GM21381 (cell line): ENCODE measurements at regions not wholly inside any gene's neighbourhood (a gene's known extent, or its start where the extent isn't known, plus 50 kb on each side); places are given as distances from the start of the nearest gene placed in this dataset.
A peak's percentile ranks its signal among the peaks of the same experiment; 100 is the strongest.
"Not testable (repeated sequence)": the region's sequence is repeated elsewhere in the genome, so short reads cannot be mapped to it uniquely, and the experiment has no call there.

Experiments
- ATAC-seq: cut with Tn5 transposase; IDR thresholded peaks from one replicate; pipeline ENCODE4 v1.9.1; 2021; ENCODE audit warnings: mild to moderate bottlenecking, moderate library complexity; ENCODE audit not compliant: unreplicated experiment

DNA sequence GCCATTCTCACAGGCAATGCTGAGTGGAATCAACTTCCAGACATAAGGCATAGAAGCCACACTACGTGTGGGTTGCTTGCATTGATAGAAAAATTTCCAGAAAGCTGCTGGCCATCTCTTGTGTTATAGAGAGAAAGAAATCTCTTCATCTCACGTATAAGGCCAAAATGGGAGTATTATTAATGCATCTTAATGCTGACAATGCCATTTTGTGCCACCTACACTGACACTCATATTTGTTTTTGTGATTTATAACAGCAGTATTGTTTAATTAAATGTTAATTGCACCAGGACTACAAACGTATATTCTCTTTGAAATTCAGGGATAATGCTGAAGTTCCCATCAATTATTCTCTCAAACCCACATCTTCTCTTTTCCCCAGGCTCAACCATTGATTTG, 56.1 kb upstream of the TMEM132D start:
- ATAC-seq = no peak

DNA sequence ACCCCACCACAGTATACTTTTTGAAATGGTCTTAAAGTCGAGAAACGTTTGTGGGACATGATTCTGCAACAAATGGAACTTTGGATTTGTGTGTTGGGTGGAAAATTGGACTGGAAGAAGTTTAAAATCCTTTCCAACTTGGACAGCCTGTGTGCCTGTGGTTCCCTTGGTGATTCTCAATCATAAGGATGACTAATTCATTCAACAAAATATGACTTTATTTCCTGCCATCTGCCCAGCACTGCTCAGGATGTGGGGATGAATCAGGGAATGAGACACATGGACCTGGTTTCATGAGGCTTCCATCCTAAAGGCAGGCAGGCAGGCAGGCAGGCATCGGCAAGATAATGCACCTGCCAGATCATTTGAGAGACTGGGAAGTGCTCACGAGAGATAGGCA, 57.3 kb upstream of the TMEM132D start:
- ATAC-seq = no peak

DNA sequence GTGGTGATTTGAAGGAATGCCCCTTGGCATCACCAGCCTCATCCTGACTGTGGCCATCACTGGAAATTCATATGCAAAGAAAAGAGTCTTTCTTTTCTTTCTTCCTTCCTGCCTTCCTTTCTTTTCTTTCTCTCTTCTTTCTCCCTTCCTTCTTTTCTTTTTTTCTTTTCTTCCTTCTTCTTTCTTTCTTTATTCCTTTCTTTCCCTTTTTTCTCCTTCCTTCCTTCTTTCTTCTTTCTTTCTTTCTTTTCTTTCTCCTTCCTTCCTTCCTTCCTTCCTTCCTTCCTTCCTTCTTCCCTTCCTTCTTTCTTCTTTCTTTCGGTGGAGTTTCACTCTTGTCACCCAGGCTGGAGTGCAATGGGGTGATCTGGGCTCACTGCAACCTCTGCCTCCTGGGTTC, 58.0 kb upstream of the TMEM132D start:
- ATAC-seq = no peak

DNA sequence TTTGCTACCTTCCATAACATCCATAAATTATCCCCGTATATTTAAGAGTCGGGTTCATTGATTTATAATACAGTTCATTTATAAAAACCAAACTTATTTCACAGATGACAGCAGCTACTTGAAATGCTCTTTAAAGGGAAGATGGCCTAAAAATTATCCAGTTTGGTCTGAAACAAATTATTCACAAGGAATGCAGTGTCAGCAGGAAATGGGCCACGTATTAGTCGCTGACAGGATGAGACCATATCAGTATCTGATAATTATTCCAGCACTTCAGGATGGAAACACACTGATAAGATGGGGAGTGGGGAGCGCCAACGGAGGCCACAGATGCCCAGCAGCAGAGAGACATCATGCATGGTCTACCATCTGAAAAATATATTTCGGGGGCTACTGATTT, 60.5 kb upstream of the TMEM132D start:
- ATAC-seq = no peak

DNA sequence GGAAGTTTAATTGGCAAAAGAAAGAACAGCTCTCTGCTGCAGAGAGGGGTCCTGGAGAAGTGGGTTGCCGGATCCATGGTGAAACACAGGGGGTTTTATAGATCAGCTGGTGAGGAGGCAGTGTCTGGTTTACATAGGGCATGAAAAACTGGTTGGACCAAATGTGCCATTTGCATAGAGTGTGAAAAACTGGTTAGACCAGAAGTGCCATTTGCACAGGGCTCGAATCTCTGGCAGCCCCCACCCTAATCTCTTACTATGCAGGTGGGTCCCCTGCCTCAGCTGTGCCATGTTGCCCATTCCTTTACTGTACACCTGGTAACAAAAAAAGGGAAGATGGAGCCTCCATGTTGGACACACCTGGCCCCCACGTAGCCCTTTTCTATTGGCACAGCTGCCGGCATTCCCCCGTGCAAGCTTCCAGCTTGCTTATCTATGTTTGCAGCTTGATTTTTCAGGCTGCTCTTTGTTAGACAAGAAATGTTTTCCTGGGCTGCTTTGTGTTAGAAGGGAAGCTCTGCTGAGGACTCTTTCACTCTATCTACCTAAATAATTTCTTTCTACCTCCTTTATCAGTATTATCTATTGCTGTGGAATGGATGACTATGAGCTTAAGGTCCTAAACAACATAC, 61.1 kb upstream of the TMEM132D start:
- no peak for ATAC-seq

DNA sequence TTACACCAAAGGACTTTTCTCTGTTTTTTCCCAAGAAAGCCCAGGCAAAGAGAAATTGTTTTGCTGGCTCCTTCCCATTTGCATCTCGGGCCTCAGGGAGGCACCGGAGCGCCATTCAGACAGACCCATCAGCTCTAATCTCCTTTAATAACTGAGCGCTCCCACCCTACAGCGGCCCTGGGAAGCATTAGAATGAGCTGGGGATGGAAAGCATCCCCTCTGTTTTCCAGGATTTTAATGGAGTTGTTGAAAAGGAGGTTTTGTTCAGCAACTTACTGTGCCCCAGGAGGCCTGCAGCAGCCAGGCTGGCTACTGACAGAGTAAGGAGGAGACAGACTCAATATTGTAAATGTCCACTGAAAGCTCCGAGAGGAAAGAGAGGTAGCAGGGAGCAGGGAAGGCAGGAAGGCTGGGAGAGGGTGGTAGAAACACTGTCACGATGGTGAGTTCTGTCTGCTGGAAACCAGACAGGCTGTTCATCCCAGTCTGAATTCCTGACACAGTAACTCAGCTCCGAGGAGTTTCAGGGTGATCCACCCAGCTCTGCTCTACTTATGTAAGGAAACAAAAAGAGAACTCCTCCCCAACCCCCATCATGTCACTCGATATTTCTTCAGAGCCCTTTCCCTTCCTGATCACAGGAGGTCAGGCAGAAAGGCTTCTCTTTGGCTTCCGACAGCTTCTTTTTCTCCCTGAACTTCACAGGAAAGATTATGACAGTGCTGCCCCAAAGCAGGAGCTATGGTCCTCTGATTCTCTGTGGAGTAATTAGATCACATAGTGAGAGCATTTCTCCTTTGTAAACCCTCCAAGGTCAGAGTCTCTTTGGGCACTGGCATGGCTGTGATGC, 62.5 kb upstream of the TMEM132D start:
- no peak for ATAC-seq

DNA sequence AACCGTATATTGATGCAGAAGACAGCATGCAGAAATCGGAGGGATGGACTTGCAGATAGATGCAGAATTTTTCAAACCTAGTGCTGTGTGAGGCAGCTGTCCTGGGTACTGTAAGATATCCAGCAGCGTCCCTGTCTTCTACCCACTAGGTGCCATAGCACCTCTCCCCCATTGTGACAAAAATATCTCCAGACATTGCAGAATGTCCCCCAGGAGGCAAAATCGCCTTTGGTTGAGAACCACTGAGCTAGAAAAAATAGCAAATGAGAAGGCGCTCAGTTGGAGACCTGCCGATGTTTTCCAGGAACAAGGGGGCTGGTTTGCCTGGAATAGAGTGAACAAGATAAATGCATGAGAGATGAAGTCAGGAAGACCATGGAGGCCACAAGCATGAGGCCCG, 67.9 kb upstream of the TMEM132D start:
- no peak for ATAC-seq

DNA sequence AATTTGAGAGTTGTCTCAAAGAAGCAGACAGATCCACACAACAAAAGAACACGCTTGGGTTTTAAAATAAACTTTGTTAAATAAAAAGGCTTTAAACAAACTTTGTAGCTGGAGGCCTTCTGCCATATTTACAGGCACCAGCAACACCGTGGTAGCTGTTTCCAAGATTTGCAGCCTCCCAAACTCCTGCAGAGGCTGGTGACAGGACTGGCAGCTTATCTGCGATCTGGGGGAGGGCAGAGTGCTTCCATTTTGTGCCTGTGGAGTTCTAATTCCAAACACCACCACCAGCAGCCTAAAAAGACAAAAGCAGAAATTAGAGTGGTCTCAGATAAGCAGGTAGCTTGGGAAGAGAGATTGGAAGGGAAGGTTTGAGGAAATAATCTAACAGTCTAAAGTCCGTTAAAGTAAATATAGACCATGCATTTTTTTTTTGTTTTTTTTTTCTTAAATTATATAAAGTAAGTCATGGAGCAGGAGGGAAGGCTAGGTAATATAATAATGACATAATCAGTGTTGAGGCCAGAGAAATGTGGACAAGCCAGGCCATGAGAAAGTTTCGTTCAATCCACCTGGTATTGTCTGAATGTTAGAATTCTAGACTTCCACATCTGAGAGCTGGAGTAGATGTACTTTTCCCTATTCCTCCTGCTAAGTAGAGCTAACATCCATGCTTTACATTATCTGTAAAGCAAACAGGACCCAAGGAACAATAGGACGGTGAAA, 69.6 kb upstream of the TMEM132D start:
- ATAC-seq = no peak

DNA sequence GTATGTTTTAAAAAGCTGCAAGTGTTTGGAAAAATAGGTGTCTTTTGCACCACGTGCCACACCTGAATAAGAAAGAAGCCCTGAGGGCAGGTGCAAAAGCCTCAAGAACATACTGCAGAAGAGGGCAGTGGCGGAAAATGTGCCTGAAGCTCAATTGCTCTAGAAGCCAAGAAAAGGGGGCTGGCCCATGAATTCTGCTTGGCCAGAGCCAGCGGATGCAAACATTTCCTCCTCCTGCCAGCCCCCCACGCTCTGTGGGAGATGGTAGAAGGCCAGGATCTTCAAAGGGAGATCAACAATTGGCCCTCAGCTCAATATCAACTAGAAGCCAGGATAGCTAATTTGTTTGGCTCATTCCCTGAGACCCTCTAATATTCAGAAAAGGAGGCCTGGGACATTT, 80.3 kb upstream of the TMEM132D start:
- ATAC-seq = no peak

DNA sequence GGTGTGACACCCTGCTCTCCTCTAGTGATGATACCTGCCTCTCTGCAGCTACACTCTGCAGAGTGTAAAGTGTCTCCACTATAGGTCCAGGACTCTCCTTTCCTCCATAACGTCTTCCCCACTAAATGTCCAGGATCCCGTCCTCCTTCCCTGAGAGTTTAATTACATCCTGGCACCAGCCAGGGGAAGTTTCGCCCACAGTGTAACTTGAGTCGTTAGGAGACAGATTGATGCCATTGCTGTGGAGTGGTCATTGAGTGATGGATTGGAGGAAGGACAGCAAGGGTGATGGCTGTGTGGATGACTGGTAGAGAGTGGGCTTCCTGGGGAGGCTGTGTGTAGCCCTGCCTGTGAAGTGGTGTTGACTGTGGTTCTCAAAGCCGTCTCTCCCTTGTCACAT, 84.0 kb upstream of the TMEM132D start:
- no peak for ATAC-seq

DNA sequence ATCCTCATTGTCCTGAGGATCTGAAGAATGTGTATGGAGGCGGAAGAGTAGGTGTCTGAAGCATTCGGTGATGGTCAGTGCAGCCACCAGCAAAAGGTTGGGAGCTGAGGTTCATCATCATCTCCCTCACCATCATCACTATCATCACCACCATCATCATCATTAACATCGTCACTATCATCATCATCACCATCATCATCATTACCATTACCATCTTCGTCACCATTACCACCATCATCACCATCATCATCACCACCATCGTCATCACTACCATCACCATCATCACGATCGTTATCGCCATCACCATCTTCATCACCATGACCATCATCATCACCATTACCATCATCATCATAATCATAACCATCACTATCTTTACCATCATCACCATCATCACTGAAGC, 90.8 kb upstream of the TMEM132D start:
- no peak for ATAC-seq

DNA sequence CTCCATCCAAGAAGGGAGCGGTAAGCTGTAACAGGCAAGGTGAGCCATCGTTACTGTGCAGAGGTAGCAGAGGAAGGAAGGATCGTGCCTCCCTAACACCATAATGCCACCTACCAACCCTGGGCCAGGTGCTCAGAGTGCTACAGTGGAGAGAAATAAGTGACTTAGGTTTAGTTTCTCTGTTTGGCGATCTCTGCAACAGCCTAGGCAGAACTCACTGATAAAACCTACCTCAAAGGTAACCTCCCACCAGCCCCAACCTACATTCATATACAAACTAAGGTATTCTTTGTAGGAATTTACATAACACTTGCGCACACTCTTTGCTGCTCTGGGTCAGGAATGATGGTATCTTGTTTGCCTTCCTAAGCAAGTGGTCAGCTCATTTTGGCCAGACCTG, 93.4 kb upstream of the TMEM132D start:
- ATAC-seq = no peak

DNA sequence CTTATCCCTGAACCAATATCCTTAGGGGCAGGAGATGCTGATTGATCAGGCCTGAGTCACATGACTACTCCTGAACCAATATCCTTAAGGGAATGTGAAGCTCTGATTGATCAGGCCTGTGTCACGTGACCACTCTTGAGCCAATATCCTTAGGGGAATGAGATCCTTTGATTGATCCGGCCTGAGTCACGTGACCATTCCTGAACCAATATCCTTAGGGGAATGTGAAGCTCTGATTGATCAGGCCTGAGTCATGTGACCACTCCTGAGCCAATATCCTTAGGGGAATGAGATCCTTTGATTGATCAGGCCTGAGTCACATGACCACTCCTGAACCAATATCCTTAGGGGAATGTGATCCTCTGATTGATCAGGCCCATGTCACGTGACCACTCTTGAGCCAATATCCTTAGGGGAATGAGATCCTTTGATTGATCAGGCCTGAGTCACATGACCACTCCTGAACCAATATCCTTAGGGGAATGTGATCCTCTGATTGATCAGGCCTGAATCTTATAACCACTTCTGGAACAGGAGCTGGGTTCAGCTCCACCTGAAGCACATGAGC, 100.6 kb upstream of the TMEM132D start:
- not testable (repeated sequence) for ATAC-seq

DNA sequence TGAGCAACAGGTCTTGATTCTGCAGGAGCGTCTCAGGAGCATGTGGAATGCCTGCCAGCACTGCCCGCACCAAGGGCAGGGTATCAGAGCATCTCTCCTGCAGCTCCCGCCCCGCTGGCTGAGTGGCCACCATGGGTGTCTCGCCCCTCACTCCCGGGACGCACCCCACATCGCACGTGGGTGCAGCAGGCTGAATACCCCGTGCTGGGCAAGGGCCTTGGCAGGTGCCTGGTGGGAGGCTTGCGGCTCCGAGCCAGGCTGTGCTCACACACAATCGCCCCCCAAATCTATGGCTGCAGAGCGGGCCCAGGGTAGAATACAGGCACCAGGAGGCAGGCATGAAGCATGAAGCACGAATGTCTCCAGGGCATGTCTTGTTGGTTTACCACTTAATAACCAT, 103.9 kb upstream of the TMEM132D start:
- ATAC-seq = no peak

DNA sequence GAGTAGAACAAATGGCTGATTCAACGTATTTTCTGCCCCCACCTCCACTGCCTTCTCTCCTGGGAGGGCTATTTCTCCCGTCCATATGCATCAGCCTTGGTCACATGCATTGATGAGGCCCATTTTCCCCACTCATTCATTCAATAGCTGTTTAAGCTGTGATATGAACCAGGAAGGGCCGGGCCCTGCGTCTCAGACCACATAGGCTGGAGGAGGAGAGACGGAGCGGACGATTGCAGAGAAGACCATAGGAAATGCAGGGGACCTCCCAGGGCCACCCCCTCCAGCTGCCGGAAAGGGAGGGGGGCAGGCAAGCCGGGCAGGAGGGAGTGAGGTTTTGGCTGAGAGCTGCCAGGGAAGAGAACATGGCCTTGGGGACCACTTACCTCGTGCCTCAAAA, 104.4 kb upstream of the TMEM132D start:
- ATAC-seq = no peak

DNA sequence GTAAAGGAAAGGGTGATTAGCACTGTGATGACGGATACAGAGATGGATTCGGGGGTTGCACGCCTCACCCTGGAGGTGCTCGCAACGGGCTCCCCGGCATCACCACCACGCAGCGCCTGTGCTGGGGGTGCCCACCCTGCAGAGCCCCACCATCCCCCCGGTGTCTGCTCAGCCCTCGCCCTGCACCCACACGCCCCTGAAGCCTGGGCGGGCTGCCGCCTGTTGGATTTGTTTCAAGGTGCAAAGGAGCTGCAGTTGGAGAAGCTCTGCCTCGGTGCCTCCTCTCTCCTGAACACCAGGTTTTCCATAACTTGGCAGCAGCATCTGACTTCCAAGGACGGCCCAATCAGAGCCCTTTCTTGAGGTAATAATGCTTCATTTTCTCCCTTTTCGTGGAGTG, 106.1 kb upstream of the TMEM132D start:
- no peak for ATAC-seq

DNA sequence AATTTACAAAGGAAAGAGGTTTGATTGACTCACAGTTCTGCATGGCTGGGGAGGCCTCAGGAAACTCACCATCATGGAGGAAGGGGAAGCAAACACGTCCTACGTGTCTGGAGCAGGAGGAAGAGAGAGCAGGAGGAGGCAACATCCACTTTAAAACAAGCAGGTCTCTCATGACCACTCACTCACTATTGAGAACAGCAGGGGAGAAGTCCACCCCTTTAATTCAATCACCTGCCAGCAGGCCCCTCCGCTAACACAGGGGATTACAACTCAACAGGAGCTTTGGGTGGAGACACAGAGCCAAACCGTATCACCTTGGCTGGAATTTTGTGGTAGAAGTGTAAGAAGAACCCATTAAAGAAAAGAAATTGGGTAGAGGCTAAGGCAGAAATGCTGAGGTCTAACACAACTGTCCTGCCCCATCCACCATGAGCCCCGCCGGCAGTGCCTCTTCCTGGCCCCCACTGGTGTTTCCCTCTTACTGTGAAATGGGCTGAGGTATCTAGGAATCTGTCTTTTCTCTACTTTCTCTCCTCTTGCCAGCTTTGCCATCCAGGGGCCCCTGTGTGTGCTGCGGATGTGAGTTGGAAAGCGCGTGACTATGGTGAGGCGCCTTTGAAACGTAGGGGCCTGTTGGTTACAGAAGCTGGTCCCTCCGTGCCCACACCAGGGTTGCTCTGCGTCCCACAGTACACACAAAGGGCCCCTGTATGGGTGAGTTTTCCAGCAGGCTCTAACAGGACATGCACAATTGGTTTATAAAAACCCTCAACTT, 108.0 kb upstream of the TMEM132D start:
- no peak for ATAC-seq

DNA sequence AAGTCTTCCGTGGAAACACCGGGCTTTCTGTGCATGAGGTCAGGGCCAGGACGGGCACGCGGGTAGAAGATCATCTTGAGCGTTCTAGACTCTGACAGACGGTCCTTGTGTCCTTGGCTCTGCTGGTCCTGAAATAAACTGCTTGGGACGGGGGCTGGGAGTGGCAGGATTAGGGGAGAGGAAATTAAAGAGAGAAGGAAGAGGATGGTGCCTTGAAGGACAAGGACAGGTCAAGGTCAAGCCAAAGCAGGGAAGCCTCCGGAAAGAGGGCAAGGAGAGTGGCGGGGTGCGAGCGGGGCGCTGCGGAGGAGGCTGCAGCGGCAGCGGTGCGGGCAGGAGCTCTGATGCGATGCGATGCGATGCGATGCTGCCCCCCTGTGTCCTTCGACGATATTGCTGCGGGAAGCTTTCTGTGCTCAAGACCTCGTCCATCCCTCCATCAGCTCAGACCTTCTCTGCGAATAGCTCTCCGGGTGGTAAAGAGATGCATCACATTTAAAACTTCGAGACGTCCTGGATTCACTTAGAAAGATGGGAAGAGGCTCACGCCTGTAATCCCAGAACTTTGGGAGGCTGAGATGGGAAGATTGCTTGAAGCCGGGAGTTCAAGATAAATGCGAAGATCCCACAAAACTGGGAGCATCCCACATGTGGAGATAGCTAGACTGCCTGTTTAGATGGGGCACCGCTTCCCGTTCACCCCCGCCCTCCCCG, 110.1 kb upstream of the TMEM132D start:
- peak; percentile 85 for ATAC-seq

DNA sequence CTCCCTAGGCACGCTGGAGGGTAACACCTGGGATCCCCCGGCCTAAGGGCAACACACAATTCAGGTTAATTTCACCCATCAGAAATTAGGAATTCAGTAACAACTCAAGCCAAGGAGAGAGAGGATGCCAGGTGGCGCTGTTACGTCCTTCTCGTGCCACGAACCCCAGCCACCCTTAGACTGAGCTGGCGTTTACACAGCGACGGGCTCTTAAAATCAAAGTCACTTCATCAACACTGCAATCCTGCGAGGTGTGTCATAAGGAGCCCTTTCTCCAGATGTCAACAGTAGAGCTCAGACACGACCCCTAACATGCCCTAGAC, 110.6 kb upstream of the TMEM132D start:
- ATAC-seq = no peak

DNA sequence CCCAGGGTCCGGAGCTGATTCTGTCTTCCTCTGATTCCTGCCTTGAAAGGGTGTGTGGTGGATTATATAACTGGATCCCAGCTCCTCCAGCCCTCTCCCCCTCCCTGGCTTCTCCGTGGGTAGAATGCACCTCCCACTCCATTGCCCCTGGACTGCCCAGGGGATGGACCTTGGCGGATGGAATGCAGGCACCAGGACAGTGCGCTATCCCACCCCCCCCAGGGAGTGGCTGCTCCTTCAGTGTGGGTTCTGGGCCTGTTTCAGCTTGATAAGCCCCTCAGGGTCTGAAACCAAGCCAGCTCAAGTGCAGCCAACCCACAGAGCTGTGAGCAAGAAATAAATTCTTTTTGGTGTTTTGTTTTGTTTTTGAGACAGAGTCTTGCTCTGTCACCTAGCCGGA, 112.4 kb upstream of the TMEM132D start:
- no peak for ATAC-seq
